Esophagus squamous epithelium (tissue), 5 donors: ENCODE measurements at regions not wholly inside any gene's neighbourhood (a gene's known extent, or its start where the extent isn't known, plus 50 kb on each side); places are given as distances from the start of the nearest gene placed in this dataset.

Experiments used
- DNase-seq: peaks from one replicate; lab custom pipeline; 2025; lab: John Stamatoyannopoulos, UW
- H3K27ac ChIP-seq, 4 donors: fragments of 200-600 bp; sonication (generic); one replicate each; pipeline ENCODE4 v1.5.1; 2016 to 2019; ENCODE audit warnings: mild to moderate bottlenecking in 1 of 4
- H3K27me3 ChIP-seq, 4 donors: fragments of 200-600 bp; sonication (generic); 1 replicate in 3 of 4; 2 replicates in 1 of 4; pipeline versions ENCODE4 v1.5.1 to v1.6.0; 2017 to 2021; ENCODE audit warnings: antibody characterized with exemption in 1 of 4
- H3K36me3 ChIP-seq, 3 donors: fragments of 200-600 bp; sonication (generic); one replicate each; pipeline ENCODE4 v1.5.1; 2016 to 2019
- H3K4me1 ChIP-seq, 3 donors: fragments of 200-600 bp; sonication (generic); one replicate each; pipeline ENCODE4 v1.5.1; 2017 to 2019
- H3K4me3 ChIP-seq, 4 donors: fragments of 200-600 bp; sonication (generic); 1 replicate in 3 of 4; 2 replicates in 1 of 4; pipeline ENCODE4 v1.5.1; 2016 to 2019; ENCODE audit warnings: mild to moderate bottlenecking in 2 of 4, moderate library complexity in 1 of 4
- H3K9me3 ChIP-seq, 3 donors: fragments of 200-600 bp; sonication (generic); one replicate each; pipeline ENCODE4 v1.5.1; 2016 to 2019
- CTCF ChIP-seq, 6 experiments: fragments of 450-650 bp in 4 of 6; fragments of 200-600 bp in 2 of 6; sonication (generic) in 2 of 6; IDR thresholded peaks; one replicate each; pipeline ENCODE4 v1.5.1; 2016 to 2019; ENCODE audit warnings: antibody characterized with exemption in 6 of 6, mild to moderate bottlenecking in 4 of 6, moderate library complexity in 4 of 6
- POLR2A ChIP-seq, 4 donors: fragments of 450-650 bp; IDR thresholded peaks; one replicate each; pipeline ENCODE4 v1.6.1; 2017; ENCODE audit warnings: antibody characterized with exemption in 4 of 4, mild to moderate bottlenecking in 4 of 4, moderate library complexity in 3 of 4
- WGBS, 2 donors: methylation state at CpG; one replicate each; pipeline ENCODE4 v1.1.5; 2018; 5-methylcytosine and 5-hydroxymethylcytosine counted together
- intact Hi-C: fragments of 100-400 bp; cut with DNase I; formaldehyde crosslinking; loops from one replicate; pipeline ENCODE4 v1.15.0; 2022
- donor health status: DM: yes; HTN: yes; CAD: no.

GRCh38 chr9:13491493-13492424 is 212.3 kb upstream of the MPDZ start:
- Histone ChIP-seq H3K9me3 (no peaks in the 10 kb centered on the region), H3K36me3 (no peaks in the 10 kb centered on the region), H3K27me3 (no peaks in the 10 kb centered on the region), H3K4me3 (no peak overlapping the region), H3K4me1 (no peaks in the 10 kb centered on the region), H3K27ac (peak overlapping the region in 1 of 4 donors; percentile 19)
- WGBS, 2 donors, result 83 to 84% methylated on average over 10 to 11 of the region's 11 CpGs
- TF ChIP-seq POLR2A (IDR thresholded peaks at IDR 0.05) (no peak), CTCF (IDR thresholded peaks at IDR 0.05) (no peak)
- intact Hi-C loops, result no loop called here
- DNase-seq, result no peak

GRCh38 chr9:13491138-13491492 is 211.6 kb upstream of the MPDZ start:
- H3K9me3 ChIP-seq, result no peaks in the 10 kb centered on the region
- no peaks in the 10 kb centered on the region for H3K27me3 ChIP-seq
- no peaks in the 10 kb centered on the region for H3K4me1 ChIP-seq
- no peak overlapping the region for H3K27ac ChIP-seq
- no peaks in the 10 kb centered on the region for H3K36me3 ChIP-seq
- WGBS, 2 donors, result 67 to 79% methylated on average over 1 of the region's 1 CpG
- DNase-seq, result no peak
- intact Hi-C loops, result no loop called here
- TF ChIP-seq CTCF (IDR thresholded peaks at IDR 0.05) (no peak), POLR2A (IDR thresholded peaks at IDR 0.05) (no peak)
- H3K4me3 ChIP-seq, result no peak overlapping the region

GRCh38 chr9:13487936-13488335 is 208.4 kb upstream of the MPDZ start:
- 59 to 85% methylated on average over 6 of the region's 6 CpGs for WGBS, 2 donors
- no peak for TF ChIP-seq CTCF (IDR thresholded peaks at IDR 0.05)
- TF ChIP-seq POLR2A (IDR thresholded peaks at IDR 0.05), result no peak
- H3K27me3 ChIP-seq, result no peaks in the 10 kb centered on the region
- intact Hi-C loops, result no loop called here
- H3K9me3 ChIP-seq, result no peaks in the 10 kb centered on the region
- no peak for DNase-seq
- H3K36me3 ChIP-seq, result no peaks in the 10 kb centered on the region
- no peak overlapping the region for H3K4me3 ChIP-seq
- H3K27ac ChIP-seq, result no peak overlapping the region
- no peaks in the 10 kb centered on the region for H3K4me1 ChIP-seq

- H3K4me3 ChIP-seq, result no peak overlapping the region
Observed at GRCh38 chr9:13487498-13487897, 208.0 kb upstream of the MPDZ start.

More at GRCh38 chr9:13487498-13487897, 208.0 kb upstream of the MPDZ start:
- Histone ChIP-seq H3K36me3 (no peaks in the 10 kb centered on the region), H3K27me3 (no peaks in the 10 kb centered on the region), H3K27ac (no peak overlapping the region), H3K4me1 (no peaks in the 10 kb centered on the region), H3K9me3 (no peaks in the 10 kb centered on the region)
- TF ChIP-seq CTCF (IDR thresholded peaks at IDR 0.05), result no peak
- no peak for TF ChIP-seq POLR2A (IDR thresholded peaks at IDR 0.05)
- DNase-seq, result no peak
- intact Hi-C loops, result no loop called here
- 45 to 56% methylated on average over 2 of the region's 2 CpGs for WGBS, 2 donors
